ENCODE measurements at regions not wholly inside any gene's neighbourhood (a gene's known extent, or its start where the extent isn't known, plus 50 kb on each side); places are given as distances from the start of the nearest gene placed in this dataset.

DNA sequence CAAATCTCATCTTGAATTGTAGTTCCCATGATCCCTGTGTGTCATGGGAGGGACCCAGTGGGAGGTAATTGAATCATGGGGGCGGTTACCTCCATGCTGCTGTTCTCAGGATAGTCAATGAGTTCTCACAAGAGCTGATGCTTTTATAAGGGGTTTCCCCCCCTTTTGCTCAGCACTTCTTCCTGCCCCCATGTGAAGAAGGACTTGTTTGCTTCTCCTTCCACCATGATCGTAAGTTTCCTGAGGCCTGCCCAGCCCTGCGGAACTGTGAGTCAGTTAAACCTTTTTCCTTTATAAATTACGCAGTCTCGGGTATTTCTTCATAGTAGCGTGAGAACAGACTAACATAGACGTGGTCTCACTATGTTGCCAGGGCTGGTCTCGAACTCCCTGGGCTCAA, 56.1 kb upstream of the EIF5 start:
- peaks cover 20% of the 10 kb centered on the region for H3K27me3 ChIP-seq (ENCODE audit: insufficient read depth, low read length)
- H3K4me2 ChIP-seq (ENCODE audit: low read length) = no peak overlapping the region
- H3K36me3 ChIP-seq (ENCODE audit: control insufficient read depth in 1 of 2, insufficient read depth in 2 of 2, low read length in 2 of 2) = no peaks in the 10 kb centered on the region
- no peak overlapping the region for H2BK120ac ChIP-seq (ENCODE audit: insufficient read depth, low read length, poor library complexity)
- no peak overlapping the region for H4K12ac ChIP-seq (ENCODE audit: low read depth, low read length)
- H4K8ac ChIP-seq (ENCODE audit: low read depth, low read length) = no peak overlapping the region
- no peak overlapping the region for H3K18ac ChIP-seq (ENCODE audit: low read length)
- H3K27ac ChIP-seq (ENCODE audit: low read depth, low read length) = no peak overlapping the region
- no peak overlapping the region for H3K4ac ChIP-seq (ENCODE audit: low read depth, low read length)
- no peaks in the 10 kb centered on the region for H3K79me1 ChIP-seq (ENCODE audit: low read length)
- H3K79me2 ChIP-seq (ENCODE audit: control insufficient read depth, insufficient read depth, low read length, poor library complexity) = no peaks in the 10 kb centered on the region
- H2AK5ac ChIP-seq (ENCODE audit: low read length) = no peak overlapping the region
- no peak overlapping the region for H2BK5ac ChIP-seq (ENCODE audit: low read depth, low read length, poor library complexity)
- H3K14ac ChIP-seq (ENCODE audit: low read length) = no peak overlapping the region
- H3K9me3 ChIP-seq (ENCODE audit: insufficient read depth, low read depth, low read length) = peaks cover 15% of the 10 kb centered on the region
- H3K9ac ChIP-seq (ENCODE audit: low read length) = no peak overlapping the region
- no peak overlapping the region for H3K23ac ChIP-seq (ENCODE audit: low read length)
- DNase-seq = peak in 1 of 2 donors; percentile 4
- H3K4me3 ChIP-seq (ENCODE audit: low read depth, low read length) = no peak overlapping the region
- H4K91ac ChIP-seq (ENCODE audit: low read depth, low read length) = no peak overlapping the region
- H2BK12ac ChIP-seq (ENCODE audit: low read length) = no peak overlapping the region
- peaks cover 0 to 8% of the 10 kb centered on the region in 2 experiments for H3K4me1 ChIP-seq (ENCODE audit: control insufficient read depth in 1 of 2, insufficient read depth in 2 of 2, low read length in 2 of 2)
- no peak overlapping the region for H2AFZ ChIP-seq (ENCODE audit: insufficient read depth, low read length, poor library complexity)
- WGBS (ENCODE audit: extremely low coverage, insufficient coverage, insufficient read length) = no CpG with 5 or more reads among the region's 8 CpGs

GRCh38 chr14:103279142-103280025, 54.7 kb upstream of the EIF5 start:
- Histone ChIP-seq H2BK12ac (ENCODE audit: low read length) (no peak overlapping the region), H4K91ac (ENCODE audit: low read depth, low read length) (no peak overlapping the region), H3K79me1 (ENCODE audit: low read length) (no peaks in the 10 kb centered on the region), H3K4me1 (ENCODE audit: control insufficient read depth in 1 of 2, insufficient read depth in 2 of 2, low read length in 2 of 2) (peaks cover 0 to 8% of the 10 kb centered on the region in 2 experiments), H3K23ac (ENCODE audit: low read length) (no peak overlapping the region), H3K4ac (ENCODE audit: low read depth, low read length) (no peak overlapping the region), H2AFZ (ENCODE audit: insufficient read depth, low read length, poor library complexity) (peak overlapping the region; percentile 35), H3K18ac (ENCODE audit: low read length) (no peak overlapping the region), H2AK5ac (ENCODE audit: low read length) (no peak overlapping the region), H3K14ac (ENCODE audit: low read length) (no peak overlapping the region), H3K9ac (ENCODE audit: low read length) (no peak overlapping the region), H4K8ac (ENCODE audit: low read depth, low read length) (no peak overlapping the region), H3K4me3 (ENCODE audit: low read depth, low read length) (peak overlapping the region; percentile 9), H3K9me3 (ENCODE audit: insufficient read depth, low read depth, low read length) (peaks cover 10% of the 10 kb centered on the region), H3K36me3 (ENCODE audit: control insufficient read depth in 1 of 2, insufficient read depth in 2 of 2, low read length in 2 of 2) (no peaks in the 10 kb centered on the region), H4K12ac (ENCODE audit: low read depth, low read length) (no peak overlapping the region), H2BK5ac (ENCODE audit: low read depth, low read length, poor library complexity) (no peak overlapping the region), H3K27ac (ENCODE audit: low read depth, low read length) (no peak overlapping the region), H3K27me3 (ENCODE audit: insufficient read depth, low read length) (peaks cover 20% of the 10 kb centered on the region), H3K4me2 (ENCODE audit: low read length) (peak overlapping the region; percentile 61), H3K79me2 (ENCODE audit: control insufficient read depth, insufficient read depth, low read length, poor library complexity) (no peaks in the 10 kb centered on the region), H2BK120ac (ENCODE audit: insufficient read depth, low read length, poor library complexity) (no peak overlapping the region)
- no CpG with 5 or more reads among the region's 102 CpGs for WGBS (ENCODE audit: extremely low coverage, insufficient coverage, insufficient read length)
- DNase-seq = no peak

- Histone ChIP-seq H2BK5ac (ENCODE audit: low read depth, low read length, poor library complexity) (no peak overlapping the region), H2AK5ac (ENCODE audit: low read length) (no peak overlapping the region), H4K8ac (ENCODE audit: low read depth, low read length) (no peak overlapping the region), H2BK120ac (ENCODE audit: insufficient read depth, low read length, poor library complexity) (no peak overlapping the region), H3K4me1 (ENCODE audit: control insufficient read depth in 1 of 2, insufficient read depth in 2 of 2, low read length in 2 of 2) (peaks cover 0 to 10% of the 10 kb centered on the region in 2 experiments), H2BK12ac (ENCODE audit: low read length) (no peak overlapping the region), H3K36me3 (ENCODE audit: control insufficient read depth in 1 of 2, insufficient read depth in 2 of 2, low read length in 2 of 2) (no peaks in the 10 kb centered on the region), H3K4ac (ENCODE audit: low read depth, low read length) (no peak overlapping the region), H3K9me3 (ENCODE audit: insufficient read depth, low read depth, low read length) (peaks cover 10% of the 10 kb centered on the region), H2AFZ (ENCODE audit: insufficient read depth, low read length, poor library complexity) (no peak overlapping the region), H3K14ac (ENCODE audit: low read length) (no peak overlapping the region), H4K91ac (ENCODE audit: low read depth, low read length) (no peak overlapping the region), H3K27me3 (ENCODE audit: insufficient read depth, low read length) (peaks cover 20% of the 10 kb centered on the region), H3K4me3 (ENCODE audit: low read depth, low read length) (no peak overlapping the region), H3K4me2 (ENCODE audit: low read length) (no peak overlapping the region), H3K18ac (ENCODE audit: low read length) (no peak overlapping the region), H4K12ac (ENCODE audit: low read depth, low read length) (no peak overlapping the region), H3K27ac (ENCODE audit: low read depth, low read length) (no peak overlapping the region), H3K79me1 (ENCODE audit: low read length) (no peaks in the 10 kb centered on the region), H3K79me2 (ENCODE audit: control insufficient read depth, insufficient read depth, low read length, poor library complexity) (no peaks in the 10 kb centered on the region), H3K23ac (ENCODE audit: low read length) (no peak overlapping the region), H3K9ac (ENCODE audit: low read length) (no peak overlapping the region)
- WGBS (ENCODE audit: extremely low coverage, insufficient coverage, insufficient read length) = no CpG with 5 or more reads among the region's 15 CpGs
- DNase-seq = peak in 1 of 2 donors; percentile 69
Observed at GRCh38 chr14:103280278-103280928, 53.6 kb upstream of the EIF5 start.

DNA sequence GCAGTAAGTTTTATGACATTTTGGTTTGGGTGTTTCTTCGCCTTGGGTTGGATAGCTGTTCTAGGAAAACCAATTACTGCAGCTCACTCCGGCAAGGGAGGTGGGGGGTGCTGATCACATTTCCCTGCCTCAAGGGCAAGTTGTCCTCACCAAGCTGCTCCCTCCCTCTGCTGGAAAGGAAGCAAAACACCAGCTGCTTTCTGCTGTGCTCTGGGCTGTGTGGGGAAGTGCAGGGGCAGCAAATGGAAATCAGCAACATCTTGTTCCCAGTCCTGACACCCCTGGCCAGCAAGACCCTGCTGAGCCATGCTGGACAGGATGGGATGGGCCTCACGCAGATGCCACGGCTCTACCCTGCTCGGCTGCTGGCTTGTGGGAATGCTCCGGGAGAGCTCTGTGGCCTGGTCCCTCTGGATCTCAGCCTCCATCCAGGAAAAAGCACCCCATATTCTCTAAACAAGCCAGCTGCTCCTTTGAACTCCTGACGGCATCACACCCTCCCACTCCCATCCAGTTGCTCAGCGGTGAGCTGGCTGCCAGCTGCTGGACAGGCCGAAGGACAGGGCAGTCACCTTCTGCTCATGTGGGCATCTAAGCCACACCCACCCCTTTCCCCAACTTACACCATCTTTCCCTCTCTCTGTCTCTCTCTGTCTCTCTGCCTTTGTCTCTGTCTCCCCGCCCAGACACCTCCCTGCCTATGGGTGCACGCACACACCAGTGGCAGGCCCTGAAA, 52.4 kb upstream of the EIF5 start:
- Histone ChIP-seq H2AFZ (ENCODE audit: insufficient read depth, low read length, poor library complexity) (no peak overlapping the region), H3K4me2 (ENCODE audit: low read length) (no peak overlapping the region), H2AK5ac (ENCODE audit: low read length) (no peak overlapping the region), H3K79me1 (ENCODE audit: low read length) (no peaks in the 10 kb centered on the region), H3K9me3 (ENCODE audit: insufficient read depth, low read depth, low read length) (peaks cover 10% of the 10 kb centered on the region), H3K4ac (ENCODE audit: low read depth, low read length) (no peak overlapping the region), H2BK12ac (ENCODE audit: low read length) (no peak overlapping the region), H3K14ac (ENCODE audit: low read length) (no peak overlapping the region), H2BK120ac (ENCODE audit: insufficient read depth, low read length, poor library complexity) (no peak overlapping the region), H3K4me1 (ENCODE audit: control insufficient read depth in 1 of 2, insufficient read depth in 2 of 2, low read length in 2 of 2) (peaks cover 0 to 10% of the 10 kb centered on the region in 2 experiments), H3K27ac (ENCODE audit: low read depth, low read length) (no peak overlapping the region), H4K91ac (ENCODE audit: low read depth, low read length) (no peak overlapping the region), H3K18ac (ENCODE audit: low read length) (no peak overlapping the region), H4K8ac (ENCODE audit: low read depth, low read length) (no peak overlapping the region), H4K12ac (ENCODE audit: low read depth, low read length) (no peak overlapping the region), H3K23ac (ENCODE audit: low read length) (no peak overlapping the region), H2BK5ac (ENCODE audit: low read depth, low read length, poor library complexity) (no peak overlapping the region), H3K79me2 (ENCODE audit: control insufficient read depth, insufficient read depth, low read length, poor library complexity) (no peaks in the 10 kb centered on the region), H3K36me3 (ENCODE audit: control insufficient read depth in 1 of 2, insufficient read depth in 2 of 2, low read length in 2 of 2) (no peaks in the 10 kb centered on the region), H3K9ac (ENCODE audit: low read length) (no peak overlapping the region), H3K27me3 (ENCODE audit: insufficient read depth, low read length) (peaks cover 20% of the 10 kb centered on the region), H3K4me3 (ENCODE audit: low read depth, low read length) (no peak overlapping the region)
- no CpG with 5 or more reads among the region's 11 CpGs for WGBS (ENCODE audit: extremely low coverage, insufficient coverage, insufficient read length)
- peak; percentile 53 to 70 for DNase-seq

Measured in trophoblast cell (in vitro differentiated cells and primary cell).